Thyroid gland (tissue), 4 donors: ENCODE measurements at regions not wholly inside any gene's neighbourhood (a gene's known extent, or its start where the extent isn't known, plus 50 kb on each side); places are given as distances from the start of the nearest gene placed in this dataset.

Source experiments
- DNase-seq, 2 donors: peaks; one replicate each; pipeline ENCODE4 v3.0.0-alpha.2; 2019
- H3K27ac ChIP-seq, 3 donors: fragments of 200-600 bp; sonication (generic); 1 replicate in 2 of 3; 2 replicates in 1 of 3; pipeline ENCODE4 v1.5.1; 2016 to 2019; ENCODE audit warnings: mild to moderate bottlenecking in 1 of 3, moderate library complexity in 1 of 3
- H3K27me3 ChIP-seq: fragments of 200-600 bp; sonication (generic); one replicate; pipeline ENCODE4 v1.5.1; 2019
- H3K36me3 ChIP-seq, 2 donors: fragments of 200-600 bp; sonication (generic); one replicate each; pipeline ENCODE4 v1.5.1; 2016 to 2019
- H3K4me1 ChIP-seq, 2 donors: fragments of 200-600 bp; sonication (generic); one replicate each; pipeline ENCODE4 v1.5.1; 2017 to 2019
- H3K4me3 ChIP-seq, 3 donors: fragments of 200-600 bp; sonication (generic); replicated peaks in 1 of 3; 1 replicate in 2 of 3; 2 replicates in 1 of 3; pipeline ENCODE4 v1.5.1; 2016; ENCODE audit warnings: mild to moderate bottlenecking in 1 of 3
- H3K9me3 ChIP-seq: fragments of 200-600 bp; sonication (generic); one replicate; pipeline ENCODE4 v1.5.1; 2017
- CTCF ChIP-seq, 6 experiments: fragments of 200-600 bp in 3 of 6; fragments of 450-650 bp in 3 of 6; sonication (generic) in 3 of 6; IDR thresholded peaks; one replicate each; pipeline ENCODE4 v1.5.1; 2016 to 2019; ENCODE audit warnings: antibody characterized with exemption in 6 of 6, mild to moderate bottlenecking in 2 of 6, inconsistent platforms in 1 of 6, moderate library complexity in 1 of 6
- POLR2A ChIP-seq, 2 donors: fragments of 450-650 bp; IDR thresholded peaks; one replicate each; pipeline ENCODE4 v1.6.1; 2017; ENCODE audit warnings: antibody characterized with exemption in 2 of 2, mild to moderate bottlenecking in 2 of 2, moderate library complexity in 1 of 2
- WGBS, 2 donors: methylation state at CpG; one replicate each; pipeline ENCODE4 v1.1.5; 2017; 5-methylcytosine and 5-hydroxymethylcytosine counted together
- intact Hi-C: fragments of 100-400 bp; cut with DNase I; formaldehyde crosslinking; loops from one replicate; pipeline ENCODE4 v1.15.1; 2023

GRCh38 chr6:140025171-140025570 lies 650.7 kb upstream of the CITED2 start:
- H3K4me1 ChIP-seq: no peaks in the 10 kb centered on the region
- TF ChIP-seq CTCF (IDR thresholded peaks at IDR 0.05) (no peak), POLR2A (IDR thresholded peaks at IDR 0.05) (no peak)
- H3K9me3 ChIP-seq: no peaks in the 10 kb centered on the region
- H3K27ac ChIP-seq: no peak overlapping the region
- WGBS, 2 donors: 97 to 98% methylated on average over 1 of the region's 1 CpG
- no peak overlapping the region for H3K4me3 ChIP-seq
- no peak for DNase-seq
- H3K27me3 ChIP-seq: no peaks in the 10 kb centered on the region
- intact Hi-C loops: no loop called here
- no peaks in the 10 kb centered on the region for H3K36me3 ChIP-seq

DNA sequence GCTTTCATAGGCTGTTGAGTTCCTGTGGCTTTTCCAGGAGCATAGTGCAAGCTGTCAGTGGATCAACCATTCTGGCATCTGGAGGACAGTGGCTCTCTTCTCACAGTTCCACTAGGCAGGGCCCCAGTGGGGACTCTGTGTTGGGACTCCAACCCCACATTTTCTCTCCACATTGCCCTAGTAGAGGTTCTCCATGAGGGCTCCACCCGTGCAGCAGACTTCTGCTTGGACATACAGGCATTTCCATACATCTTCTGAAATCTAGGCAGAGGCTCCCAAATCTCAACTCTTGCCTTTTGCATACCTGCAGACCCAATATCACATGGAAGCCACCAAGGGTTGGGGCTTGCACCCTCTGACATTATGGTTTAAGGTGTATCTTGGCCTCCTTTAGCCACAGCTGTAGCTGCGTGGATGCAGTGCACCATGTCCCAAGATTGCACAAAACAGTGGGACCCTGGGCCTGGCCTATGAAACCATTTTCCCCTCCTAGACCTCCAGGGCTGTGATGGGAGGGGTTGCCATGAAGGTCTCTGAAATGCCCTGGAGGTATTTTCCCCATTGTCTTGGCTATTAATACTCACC lies 645.9 kb upstream of the CITED2 start:
- no peaks in the 10 kb centered on the region for H3K4me1 ChIP-seq
- TF ChIP-seq POLR2A (IDR thresholded peaks at IDR 0.05) (no peak), CTCF (IDR thresholded peaks at IDR 0.05) (no peak)

DNA sequence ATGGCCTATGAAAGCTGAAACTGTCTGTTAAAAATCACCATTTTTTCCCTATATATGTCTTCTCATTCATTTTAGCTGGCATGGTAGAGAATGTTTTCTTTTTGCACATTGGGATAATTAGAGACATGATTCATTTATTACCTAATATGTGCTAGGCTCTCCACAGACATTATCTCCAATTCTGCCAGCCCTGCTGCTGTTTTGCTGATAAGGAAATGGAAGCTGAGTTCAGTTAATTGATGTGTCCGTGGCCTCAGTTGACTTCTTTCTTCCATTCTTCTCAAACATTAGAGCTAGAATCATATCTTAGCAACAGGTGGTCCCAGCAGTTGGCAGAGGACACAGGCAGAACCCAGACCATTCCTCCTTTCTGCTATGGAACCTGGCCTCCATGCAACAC lies 644.1 kb upstream of the CITED2 start:
- TF ChIP-seq POLR2A (IDR thresholded peaks at IDR 0.05): no peak
- no peak for TF ChIP-seq CTCF (IDR thresholded peaks at IDR 0.05)
- intact Hi-C loops: no loop called here
- no peaks in the 10 kb centered on the region for H3K36me3 ChIP-seq
- H3K4me3 ChIP-seq: no peak overlapping the region
- WGBS, 2 donors: 79 to 89% methylated on average over 1 of the region's 1 CpG
- H3K9me3 ChIP-seq: no peaks in the 10 kb centered on the region
- H3K27ac ChIP-seq: no peak overlapping the region
- H3K4me1 ChIP-seq: no peaks in the 10 kb centered on the region
- no peaks in the 10 kb centered on the region for H3K27me3 ChIP-seq
- DNase-seq: no peak

More for the DNA sequence above, 645.9 kb upstream of the CITED2 start:
- H3K27ac ChIP-seq: no peak overlapping the region
- intact Hi-C loops: no loop called here
- no peak overlapping the region for H3K4me3 ChIP-seq
- no peaks in the 10 kb centered on the region for H3K9me3 ChIP-seq
- H3K27me3 ChIP-seq: no peaks in the 10 kb centered on the region
- 93 to 100% methylated on average over 2 of the region's 2 CpGs for WGBS, 2 donors
- H3K36me3 ChIP-seq: no peaks in the 10 kb centered on the region
- no peak for DNase-seq

- no peaks in the 10 kb centered on the region for H3K36me3 ChIP-seq
- intact Hi-C loops: no loop called here
- DNase-seq: no peak
- 89 to 98% methylated on average over 1 of the region's 1 CpG for WGBS, 2 donors
- no peak overlapping the region for H3K4me3 ChIP-seq
- TF ChIP-seq CTCF (IDR thresholded peaks at IDR 0.05) (no peak), POLR2A (IDR thresholded peaks at IDR 0.05) (no peak)
- no peak overlapping the region for H3K27ac ChIP-seq
- H3K9me3 ChIP-seq: no peaks in the 10 kb centered on the region
- no peaks in the 10 kb centered on the region for H3K27me3 ChIP-seq
- H3K4me1 ChIP-seq: no peaks in the 10 kb centered on the region
Measured at GRCh38 chr6:140017470-140017869, 643.0 kb upstream of the CITED2 start.

- TF ChIP-seq POLR2A (IDR thresholded peaks at IDR 0.05): no peak
- no peak for TF ChIP-seq CTCF (IDR thresholded peaks at IDR 0.05)
- no peaks in the 10 kb centered on the region for H3K4me1 ChIP-seq
- no peaks in the 10 kb centered on the region for H3K9me3 ChIP-seq
- H3K36me3 ChIP-seq: no peaks in the 10 kb centered on the region
- H3K27me3 ChIP-seq: no peaks in the 10 kb centered on the region
- no peak overlapping the region for H3K4me3 ChIP-seq
- 64 to 66% methylated on average over 1 of the region's 1 CpG for WGBS, 2 donors
- intact Hi-C loops: no loop called here
- DNase-seq: no peak
- H3K27ac ChIP-seq: no peak overlapping the region
Measured at GRCh38 chr6:140012150-140012549, 637.7 kb upstream of the CITED2 start.
